GM19043 (cell line): ENCODE measurements at regions not wholly inside any gene's neighbourhood (a gene's known extent, or its start where the extent isn't known, plus 50 kb on each side); places are given as distances from the start of the nearest gene placed in this dataset.

ENCODE experiments used
- ATAC-seq: cut with Tn5 transposase; IDR thresholded peaks from one replicate; pipeline ENCODE4 v1.9.1; 2021; ENCODE audit warnings: low read depth; ENCODE audit not compliant: unreplicated experiment

DNA sequence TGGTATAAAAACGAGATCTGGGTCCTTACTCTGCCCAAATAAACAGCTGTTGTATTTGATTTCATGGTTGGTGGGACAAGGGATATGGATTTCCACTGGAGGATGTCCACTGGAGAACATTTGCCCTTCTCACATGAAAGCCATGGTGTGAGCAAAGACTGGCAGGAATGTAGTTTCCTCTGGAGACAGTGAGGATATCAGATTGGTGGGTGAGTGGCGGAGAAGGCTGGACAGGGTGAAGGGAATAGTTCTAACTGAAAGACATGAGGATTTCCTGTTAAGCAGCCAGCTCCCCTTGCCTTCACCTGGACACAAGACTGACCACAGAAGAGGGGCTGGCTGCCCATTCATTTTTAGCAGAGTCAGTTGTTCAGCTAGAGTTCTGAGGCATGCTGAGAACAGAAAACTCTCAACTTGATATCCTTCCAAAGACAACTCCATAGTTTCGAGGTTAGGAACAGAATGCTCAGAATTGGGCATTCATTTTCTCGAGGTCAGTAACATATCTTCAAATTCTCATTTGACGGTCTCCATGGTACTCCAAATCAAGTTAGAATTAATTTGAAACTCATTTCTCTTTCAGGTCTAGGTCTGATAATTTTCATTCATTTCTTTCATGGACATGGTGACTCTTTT is 365.7 kb downstream of the LRIG3 start:
- no peak for ATAC-seq

DNA sequence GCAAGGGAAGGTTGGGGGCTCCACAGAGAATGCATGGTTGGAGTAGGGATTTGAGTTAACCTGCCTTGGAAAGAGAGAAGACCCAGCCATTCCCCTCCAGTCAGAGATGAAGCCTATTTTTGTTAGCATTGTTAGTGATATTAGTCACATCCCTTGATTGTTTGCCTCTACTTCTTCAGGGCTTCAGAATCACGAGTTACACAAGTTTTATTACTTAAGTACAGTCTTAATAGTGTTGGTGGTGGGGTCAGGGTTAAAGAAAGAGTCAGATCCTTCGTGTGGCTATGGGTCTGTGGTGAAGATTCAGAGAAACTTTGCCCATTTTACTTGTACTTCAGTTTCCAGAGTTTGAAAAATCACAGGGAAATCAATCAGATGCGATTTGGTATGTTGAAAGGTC is 363.1 kb downstream of the LRIG3 start:
- no peak for ATAC-seq

DNA sequence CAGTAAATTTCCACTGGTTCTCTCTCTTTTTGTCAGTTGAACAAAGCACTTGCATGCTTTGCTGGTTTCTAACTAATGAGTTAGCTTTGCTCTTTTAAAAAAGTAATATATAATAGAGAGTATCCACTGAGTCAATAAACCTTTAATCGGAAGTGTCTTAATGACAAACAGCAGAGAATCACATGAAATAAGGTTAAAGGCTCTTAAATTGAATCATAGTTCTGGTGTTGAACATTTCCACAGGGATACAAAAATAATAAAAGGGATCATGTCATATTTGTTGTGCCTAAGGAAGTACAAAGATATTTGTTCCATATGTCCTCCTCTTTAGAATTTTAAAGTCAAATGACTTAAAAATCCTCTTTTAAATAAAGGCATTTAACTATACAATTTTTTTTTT is 362.6 kb downstream of the LRIG3 start:
- ATAC-seq = no peak

DNA sequence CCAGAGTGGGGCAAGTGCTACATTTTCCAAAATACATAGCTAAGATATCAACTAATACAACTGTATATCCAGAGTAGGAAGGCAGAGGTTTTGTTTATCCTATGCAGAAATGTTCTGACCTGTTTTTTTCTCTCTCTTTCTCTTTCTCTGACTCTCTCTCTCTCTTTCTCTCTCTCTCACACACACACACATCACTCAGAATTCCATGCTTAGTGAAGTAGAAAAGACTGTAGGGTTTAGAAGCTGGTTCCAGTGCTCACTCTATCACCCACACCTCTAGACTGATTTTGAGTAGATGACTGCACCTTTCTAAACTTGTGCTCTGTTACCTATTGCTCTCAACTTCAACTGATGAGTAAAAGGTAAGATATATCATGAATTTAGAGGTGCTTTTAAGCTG is 356.7 kb downstream of the LRIG3 start:
- ATAC-seq = no peak

DNA sequence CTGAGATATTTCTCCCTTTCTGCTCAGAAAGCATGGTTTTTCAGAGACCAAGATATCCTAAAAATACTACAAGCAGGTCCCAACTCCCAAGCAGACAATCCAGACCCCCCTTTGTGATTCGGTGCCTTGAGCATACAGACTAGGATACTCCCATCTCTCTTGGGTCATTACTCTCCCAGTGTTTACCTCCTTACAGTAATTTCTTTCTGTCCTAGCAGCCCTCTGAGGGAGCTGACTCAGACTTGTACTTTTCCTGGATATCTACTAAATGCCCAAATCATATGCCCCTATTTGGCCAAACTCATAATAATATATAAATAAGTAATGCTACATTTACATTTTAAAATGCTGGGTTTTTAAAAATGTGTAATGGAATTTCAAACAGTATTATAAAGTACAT is 355.6 kb downstream of the LRIG3 start:
- no peak for ATAC-seq

DNA sequence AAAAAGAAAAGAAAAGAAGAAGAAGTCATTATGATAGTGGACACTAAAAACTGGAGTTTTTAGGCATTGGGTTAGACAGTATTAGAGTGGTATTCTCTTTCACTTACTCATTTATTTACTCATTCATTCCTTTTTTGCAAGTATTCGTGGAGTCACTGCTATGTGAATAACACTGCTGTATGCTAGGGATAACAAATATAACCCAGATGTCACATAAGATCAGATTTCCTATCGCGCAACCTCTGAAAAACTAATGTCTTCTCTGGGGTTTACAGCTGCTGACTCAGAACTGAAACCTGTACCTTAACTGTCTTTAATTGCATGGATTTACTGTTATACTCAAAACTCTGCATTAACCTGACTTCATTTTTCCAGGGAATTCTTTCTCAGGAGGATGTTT is 353.7 kb downstream of the LRIG3 start:
- no peak for ATAC-seq

DNA sequence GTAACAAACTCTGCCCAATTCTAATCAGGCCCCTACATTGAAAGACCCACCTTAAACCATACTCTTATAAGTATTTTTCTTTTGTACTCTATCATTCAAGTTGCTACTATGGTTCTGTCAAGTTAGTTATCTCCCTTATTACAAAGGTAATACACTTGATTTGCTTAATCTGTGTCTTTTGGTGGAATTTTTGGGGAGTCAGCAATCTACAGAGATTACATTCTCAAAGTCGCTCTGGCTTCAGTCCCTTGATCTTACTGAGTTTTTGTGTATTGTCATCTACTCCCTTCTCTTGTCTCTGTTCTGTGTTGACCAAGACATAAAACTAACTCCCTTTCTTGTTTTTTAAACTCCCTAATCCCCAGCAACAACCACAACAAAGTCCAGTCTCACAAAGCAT is 353.1 kb downstream of the LRIG3 start:
- ATAC-seq = no peak

DNA sequence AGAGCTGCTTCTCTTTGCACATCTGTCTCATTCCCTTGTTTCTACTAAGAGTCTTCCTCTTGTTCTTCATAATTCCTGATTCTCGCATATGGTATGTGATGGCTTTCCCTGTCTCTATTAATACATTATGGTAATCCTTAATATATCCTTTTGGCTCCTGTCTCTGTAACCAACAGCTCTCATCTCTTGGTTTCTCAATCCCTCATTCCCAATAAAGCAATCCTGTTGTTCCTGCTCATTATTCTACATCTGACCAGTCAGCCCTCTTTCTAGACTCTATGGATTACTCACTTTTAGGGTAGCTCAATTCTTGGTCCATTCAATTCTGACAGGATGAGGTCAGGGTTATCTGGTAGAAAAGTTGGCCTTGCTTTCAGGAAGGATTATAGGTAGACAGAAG is 349.9 kb downstream of the LRIG3 start:
- ATAC-seq = no peak

DNA sequence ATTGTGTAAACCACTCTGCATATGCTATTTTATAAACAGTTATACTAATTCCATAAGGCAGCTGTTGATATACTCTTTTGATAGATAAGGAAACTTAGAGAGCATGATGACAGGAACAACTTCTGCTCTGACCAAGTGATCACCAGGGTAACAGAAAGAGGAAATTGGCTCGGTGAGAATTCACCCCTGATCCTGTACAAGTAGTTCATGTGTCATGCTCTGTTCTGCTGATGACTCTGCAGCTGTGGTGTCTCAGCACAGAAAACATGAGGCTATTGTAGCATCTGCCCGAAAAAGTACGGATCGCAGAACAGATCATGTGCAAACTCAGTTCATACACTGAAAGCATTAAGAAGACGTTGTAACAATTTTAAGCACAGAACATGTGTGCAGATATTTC is 345.0 kb downstream of the LRIG3 start:
- no peak for ATAC-seq

DNA sequence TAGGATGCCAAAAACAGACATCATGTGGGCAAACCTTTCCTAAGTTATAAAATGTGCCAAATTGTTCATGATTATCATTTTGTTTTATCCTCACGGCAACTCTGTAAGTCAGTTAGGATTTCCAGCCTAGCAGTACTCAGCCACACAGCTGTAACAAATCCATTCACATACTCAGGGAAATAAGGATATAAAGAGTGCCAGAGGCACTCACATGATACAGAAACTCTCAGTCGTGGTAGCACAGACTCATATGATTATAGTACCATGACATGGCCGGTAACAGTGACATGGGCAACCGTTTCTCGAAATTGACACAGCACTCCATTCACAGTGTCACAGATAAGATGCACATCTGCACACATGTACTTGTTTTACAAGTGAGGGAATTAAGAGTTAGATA is 344.2 kb downstream of the LRIG3 start:
- ATAC-seq = no peak

DNA sequence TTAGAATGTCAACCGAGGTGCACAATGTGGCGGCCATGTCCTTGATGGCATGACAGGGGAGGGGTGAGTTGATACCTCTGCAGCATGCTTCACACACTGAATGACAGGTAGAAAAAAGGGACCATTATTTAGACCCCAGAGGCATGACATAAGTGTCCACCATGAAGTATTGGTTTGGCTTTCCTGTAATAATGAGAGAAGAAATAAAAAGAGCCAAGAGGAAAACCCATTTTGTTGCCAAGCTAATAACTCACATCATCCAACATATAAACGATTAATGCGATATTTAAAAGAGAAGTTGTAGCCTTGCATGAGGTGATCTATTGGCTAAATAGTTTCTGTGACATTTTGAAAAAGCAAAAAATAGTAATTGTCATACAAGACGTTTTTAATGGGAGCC is 343.4 kb downstream of the LRIG3 start:
- no peak for ATAC-seq

DNA sequence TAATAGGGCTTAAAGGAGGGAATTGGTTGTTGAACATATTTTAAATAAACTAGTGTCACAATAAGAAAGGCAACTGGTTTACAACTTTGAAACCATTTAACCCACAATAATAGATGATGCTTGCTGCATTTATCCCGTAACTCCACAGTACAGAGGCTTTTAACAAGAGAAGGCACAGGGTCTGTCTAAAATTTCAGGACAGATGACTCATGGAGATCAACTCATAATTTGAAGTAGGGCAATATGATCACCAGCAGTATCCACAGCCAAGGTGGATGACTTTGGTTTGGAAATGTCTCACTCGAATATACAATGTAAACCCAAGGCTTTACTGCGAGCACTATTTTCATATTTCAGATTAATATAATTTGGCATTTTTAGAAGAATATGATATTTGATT is 340.2 kb downstream of the LRIG3 start:
- ATAC-seq = no peak

DNA sequence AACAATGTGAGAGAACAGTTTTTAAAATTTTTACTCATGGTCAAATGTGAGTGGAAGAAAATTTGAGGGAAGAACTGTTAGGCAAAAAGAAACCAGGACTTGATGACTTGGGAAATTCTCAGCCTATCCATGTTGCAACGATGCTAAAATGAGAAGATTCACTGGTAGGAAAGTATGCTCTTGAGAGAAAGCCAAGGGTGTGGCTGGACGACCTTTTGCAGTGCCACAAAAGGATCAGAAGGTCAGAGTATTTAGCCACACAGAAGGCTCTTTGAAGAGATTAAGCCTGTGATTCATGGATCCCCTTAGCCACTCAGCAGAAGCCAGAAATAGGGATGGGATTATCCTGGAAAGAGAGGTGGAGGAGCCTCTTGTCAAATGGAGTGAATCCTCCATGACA is 336.8 kb downstream of the LRIG3 start:
- ATAC-seq = no peak

DNA sequence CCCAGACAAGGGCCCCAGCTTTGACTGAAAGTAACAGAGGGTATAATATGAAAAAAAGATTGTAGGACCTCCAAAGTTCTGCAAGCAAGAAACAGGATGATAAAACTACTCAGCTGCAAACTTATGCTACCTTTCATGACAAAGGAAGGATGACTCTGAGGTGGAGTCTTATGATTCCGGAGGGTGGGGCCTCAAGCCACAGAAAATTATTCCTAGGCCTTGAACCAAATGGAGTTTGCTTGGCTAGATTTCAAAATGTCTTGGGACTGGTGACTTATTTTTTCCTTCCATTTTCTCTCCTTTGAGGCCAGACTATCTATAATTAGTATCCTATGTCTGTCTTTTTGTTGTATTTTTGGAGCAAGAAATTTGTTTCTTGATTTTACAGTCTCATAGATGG is 336.4 kb downstream of the LRIG3 start:
- no peak for ATAC-seq

DNA sequence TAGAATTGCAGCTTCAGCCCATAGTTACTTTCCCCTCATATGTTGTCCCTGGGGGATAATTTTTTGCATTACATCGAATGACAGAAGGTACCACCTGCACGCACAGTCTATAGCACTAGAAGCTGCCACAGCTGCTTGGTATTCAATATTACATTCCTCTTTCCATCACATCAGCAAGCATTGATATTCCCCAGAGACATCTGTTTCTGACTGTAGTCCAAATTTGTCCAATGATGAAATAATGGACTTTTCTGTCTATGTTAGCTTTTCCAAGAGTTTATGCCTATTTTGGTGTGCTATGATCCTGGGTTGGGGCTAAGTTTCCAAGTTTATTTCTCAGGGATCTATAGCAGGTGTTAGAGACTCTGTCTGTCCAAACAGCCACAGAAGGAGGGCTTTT is 335.4 kb downstream of the LRIG3 start:
- no peak for ATAC-seq

DNA sequence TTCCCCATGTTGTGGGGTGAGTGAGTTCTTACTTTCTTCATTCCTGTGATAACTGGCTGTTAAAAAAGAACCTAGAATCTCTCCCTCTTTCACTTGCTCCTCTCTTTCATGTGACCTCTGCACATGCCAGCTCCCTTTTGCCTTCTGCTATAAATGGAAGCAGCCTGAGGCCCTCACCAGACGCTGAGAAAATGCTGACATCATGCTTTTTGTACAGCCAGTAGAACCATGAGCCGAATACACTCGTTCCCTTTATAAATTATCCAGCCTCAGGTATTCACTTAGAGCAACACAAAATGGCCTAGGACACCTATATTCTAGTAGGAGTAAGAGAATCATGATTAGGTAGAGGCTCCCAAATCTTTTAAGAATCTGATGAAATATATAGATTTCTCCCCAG is 333.5 kb downstream of the LRIG3 start:
- no peak for ATAC-seq

DNA sequence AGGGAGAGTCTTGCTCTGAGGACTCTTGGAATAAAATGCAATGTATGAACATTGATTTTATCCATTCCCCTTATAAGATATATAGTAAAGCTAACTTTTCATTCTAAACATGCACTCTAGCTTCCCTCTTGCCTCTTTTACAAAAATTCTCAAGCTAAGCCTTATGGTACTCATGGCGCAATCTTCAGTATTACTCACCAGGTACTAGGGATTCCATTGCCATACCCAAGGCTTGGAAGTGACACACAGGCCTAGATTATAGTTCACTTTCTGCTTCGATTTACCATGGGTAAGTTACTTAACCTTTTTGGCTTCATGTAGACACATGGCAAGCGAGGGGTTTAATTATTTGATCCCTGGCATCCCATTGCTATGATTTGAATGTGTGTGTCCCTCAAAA is 331.5 kb downstream of the LRIG3 start:
- ATAC-seq = no peak

DNA sequence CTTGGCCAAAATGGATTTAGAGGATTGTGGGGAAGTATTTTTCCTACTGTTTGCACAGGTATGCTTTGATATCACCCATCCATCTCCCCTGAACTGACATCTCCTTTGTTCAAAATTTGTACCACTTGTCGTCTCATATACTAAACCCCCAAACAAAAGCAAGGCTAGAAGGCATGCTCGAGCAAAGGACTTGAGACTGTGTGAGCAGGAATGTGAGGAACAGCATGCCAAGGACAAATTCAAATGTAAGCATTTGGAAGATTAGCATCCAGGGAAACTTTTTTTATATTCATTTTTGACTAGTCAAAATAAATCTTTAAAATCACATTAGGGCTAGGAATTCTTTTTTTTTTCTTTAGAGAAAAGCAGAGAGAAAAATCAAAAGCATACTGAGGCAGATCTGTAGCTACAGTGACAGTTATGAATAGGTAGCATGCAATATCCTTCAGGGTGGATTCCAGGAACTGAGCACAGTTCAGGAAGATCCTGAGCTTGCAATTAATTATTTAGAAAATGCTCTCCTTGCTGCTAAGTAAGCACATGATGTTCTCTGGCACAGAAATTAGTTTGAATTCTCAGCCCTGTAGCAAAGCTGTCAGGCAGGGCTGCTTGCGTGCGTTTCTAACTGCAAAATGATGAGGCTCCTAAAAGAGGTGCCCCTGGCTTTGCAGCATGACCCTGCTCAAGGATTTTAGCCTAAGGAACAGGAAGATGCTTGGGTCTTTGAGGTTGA is 327.7 kb downstream of the LRIG3 start:
- no peak for ATAC-seq

DNA sequence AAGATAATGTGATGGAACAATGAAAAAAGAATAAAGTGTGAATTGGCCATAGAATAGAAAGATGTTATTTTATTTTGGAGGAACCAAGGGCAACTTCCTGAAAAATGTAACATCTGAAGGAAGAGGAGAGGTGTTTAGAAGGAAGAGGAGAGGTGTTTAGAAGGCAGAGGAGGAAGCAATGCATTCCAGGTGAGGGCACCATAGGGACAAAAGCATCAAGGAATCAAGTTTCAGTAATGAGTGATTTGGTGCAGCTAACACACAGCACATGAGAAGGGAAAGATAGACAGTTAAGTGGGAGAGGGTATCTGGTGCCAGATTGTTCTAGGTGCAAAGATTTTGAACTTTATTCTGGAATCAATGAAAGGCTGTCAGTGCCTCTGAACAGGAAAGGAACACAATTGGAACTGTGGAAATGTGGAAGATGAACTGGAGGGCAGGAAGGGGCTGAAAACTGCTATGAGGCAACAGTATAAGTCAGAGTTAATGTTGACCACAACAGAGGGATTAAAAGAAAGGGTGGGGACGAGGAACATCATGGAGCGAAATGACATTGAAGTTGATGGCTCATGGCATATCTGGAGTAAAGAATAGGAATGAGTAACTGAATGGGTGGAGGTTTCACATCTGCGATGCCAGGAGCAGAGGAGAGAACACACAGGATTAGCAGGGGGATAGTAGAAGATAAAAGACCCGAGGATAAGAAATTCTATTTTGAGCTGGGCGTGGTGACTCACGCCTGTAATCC is 326.6 kb downstream of the LRIG3 start:
- no peak for ATAC-seq

DNA sequence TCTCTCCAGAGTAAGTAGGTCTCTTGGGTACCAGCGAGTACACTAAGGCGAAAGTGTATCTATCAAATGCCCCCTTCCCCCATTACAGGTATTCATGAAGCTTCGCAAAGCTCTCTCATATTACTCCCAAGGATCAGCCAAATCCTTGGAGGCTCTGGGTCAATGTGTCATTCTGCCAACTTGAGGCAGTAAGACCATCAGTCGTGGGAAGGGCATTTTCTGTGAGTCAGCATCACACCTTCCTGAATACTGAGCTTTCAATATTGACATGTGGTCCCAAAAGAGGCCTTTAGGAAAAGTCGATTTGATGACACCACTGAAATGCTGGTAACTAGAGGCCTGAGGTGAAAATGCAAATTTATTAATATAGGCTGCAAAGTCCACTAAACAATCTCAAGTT is 323.9 kb downstream of the LRIG3 start:
- no peak for ATAC-seq

DNA sequence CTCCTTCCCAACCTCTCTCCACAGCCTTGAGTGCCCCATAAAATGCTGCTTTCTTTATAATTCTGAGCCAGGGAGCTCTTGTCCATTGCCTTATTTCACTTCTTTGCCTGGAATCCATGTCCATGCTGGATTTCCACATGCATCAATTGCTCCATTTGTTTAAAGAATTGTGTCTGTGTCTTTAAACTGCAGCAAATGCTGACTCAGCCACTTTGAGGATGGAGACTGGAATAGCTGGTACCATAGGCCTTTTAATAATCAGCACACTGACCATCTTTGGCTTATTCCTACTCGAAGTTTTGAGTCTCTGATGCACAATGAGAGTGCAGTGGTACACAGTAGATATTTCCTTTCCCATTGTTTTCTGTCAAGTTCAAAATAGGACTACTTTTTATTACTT is 318.8 kb downstream of the LRIG3 start:
- no peak for ATAC-seq

DNA sequence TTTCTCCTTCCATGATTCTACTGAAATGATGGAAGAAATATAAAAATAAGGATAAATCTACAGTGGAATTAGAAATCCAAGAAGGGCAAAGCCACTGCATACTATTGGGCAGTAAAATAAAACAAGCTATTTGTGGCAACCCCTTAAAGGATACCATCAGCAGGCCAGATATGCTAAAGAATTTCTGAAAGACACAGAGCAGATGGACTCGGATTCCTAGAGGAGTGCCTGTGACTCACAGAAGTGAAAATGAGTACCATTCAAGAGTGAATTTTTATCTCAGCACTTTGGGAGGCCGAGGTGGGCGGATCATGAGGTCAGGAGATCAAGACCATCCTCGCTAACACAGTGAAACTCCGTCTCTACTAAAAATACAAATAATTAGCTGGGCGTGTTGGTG is 318.1 kb downstream of the LRIG3 start:
- ATAC-seq = no peak
